ENCODE measurements at regions not wholly inside any gene's neighbourhood (a gene's known extent, or its start where the extent isn't known, plus 50 kb on each side); places are given as distances from the start of the nearest gene placed in this dataset.

DNA sequence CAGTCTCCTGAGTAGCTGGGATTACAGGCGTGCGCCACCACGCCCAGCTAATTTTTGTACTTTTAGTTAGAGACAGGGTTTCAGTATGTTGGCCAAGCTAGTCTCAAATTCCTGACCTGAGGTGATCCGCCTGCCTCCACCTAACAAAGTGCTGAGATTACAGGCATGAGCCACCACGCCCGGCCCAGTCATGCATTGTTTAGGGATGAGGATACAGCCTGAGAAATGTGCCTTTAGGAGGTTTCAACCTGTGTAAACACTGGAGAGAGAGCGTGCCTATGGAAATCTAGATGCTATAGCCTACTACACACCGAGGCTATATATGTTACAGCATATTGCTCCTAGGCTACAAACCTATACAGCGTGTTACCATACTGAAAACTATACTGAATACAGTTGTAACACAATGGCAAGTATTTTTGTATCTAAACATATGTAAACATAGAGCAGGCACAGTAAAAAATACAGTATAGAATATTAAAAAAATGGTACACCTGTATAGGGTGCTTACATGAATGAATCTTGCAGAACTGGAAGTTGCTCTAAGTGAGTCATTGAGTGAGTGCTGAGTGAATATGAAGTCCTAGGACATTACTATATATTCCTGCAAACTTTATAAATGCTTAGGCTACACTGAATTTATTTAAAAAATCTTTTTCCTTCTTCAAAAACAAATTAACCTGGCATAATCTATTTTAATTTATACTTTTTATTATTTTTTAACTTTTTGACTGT lies 588.2 kb upstream of the ADGRL3 start:
- TF ChIP-seq GATA3 (IDR thresholded peaks at IDR 0.05; ENCODE audit: low read depth, low read length) (no peak), GATA2 (IDR thresholded peaks at IDR 0.05; ENCODE audit: low read depth, low read length) (no peak)

DNA sequence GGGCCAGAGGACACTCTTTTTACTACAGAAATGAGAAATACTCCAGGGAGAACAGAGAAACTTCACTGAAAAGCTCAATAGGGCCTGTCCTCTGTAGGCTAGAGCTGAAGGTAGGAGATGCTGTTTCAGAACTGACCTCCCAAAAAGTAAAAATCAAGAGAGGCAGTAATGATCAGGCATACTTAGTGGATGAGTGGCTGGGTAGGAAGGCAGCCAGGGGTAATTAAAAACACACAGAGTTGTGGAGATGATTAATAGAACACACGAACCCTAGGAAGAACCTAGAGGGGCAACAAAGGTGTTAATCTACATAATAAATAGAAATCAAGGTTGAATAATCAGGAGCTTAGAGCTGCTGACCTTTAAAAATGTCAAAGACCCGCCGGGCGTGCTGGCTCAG lies 582.4 kb upstream of the ADGRL3 start:
- no peak for TF ChIP-seq GATA2 (IDR thresholded peaks at IDR 0.05; ENCODE audit: low read depth, low read length)

DNA sequence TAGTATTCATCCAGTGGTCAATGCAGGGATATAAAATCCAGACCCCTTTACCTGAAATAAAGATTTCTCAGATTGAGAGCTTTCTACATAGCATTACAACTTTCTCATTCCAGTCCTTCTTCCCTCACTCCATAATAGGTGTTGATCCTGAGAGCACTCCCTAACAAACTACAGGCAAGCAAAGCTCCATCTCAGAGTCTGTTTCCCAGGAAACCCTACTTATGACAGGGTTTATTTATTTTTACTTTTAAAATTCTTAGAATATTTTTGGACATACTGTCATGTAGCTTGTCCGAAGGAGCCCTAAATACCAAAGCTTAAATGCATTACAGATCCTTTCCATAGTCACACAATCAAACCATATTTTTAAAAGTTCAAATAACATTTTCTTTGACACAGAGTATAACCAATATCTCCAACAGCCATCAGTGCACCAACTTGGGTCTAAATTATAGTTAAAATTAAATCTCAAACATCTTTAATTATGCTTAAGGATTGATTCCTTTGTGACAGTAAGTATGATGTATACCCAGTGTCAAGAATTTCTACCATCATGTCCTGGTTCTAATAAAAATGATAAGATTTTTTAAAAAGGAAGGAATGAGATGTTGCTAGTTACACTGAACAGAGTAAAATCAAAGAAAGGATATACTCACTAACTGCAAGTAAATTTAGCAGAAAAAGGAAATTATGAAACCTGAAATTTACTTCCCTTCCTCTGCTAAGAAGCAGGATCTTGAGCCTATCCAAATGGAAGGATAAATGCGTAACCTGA lies 580.4 kb upstream of the ADGRL3 start:
- TF ChIP-seq GATA3 (IDR thresholded peaks at IDR 0.05; ENCODE audit: low read depth, low read length) (no peak), GATA2 (IDR thresholded peaks at IDR 0.05; ENCODE audit: low read depth, low read length) (no peak)

DNA sequence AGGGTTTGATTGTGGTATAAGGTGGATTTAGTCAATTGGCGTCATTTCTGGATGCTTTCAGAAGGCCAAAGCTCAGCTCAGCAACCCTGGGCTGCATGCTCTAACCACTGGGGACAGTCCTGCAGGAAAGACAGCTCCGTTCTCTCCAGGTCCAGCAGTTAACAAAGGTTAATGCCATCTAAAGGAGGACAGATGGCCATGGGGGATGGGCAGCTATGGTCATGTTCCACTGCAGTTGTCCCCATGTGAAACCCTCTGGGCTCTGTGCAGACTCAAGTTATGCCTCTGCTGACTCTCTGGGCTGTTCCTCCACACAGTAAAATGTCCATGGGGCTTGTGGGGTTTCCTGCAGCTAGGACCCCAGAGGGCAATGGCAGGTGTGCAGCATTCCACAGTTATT lies 562.1 kb upstream of the ADGRL3 start:
- no peak for TF ChIP-seq GATA2 (IDR thresholded peaks at IDR 0.05; ENCODE audit: low read depth, low read length)
- no peak for TF ChIP-seq GATA3 (IDR thresholded peaks at IDR 0.05; ENCODE audit: low read depth, low read length)

DNA sequence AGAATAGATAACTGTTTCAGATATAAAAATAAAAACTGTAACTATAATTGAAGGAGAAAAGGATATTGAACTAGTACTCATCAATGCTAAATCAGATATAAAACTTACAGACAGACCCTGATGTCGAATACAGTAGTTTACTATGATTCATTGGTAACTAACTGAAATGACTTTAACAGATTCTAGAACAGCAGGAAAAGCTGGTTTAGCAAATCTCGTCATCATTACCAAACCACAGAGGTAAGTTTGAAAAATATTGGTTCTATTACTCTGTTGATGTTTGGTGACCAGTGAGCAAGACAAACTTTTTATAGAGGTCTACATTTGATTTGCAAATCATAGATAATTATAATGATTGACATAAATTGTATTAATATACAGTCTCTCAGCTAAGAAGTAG lies 551.4 kb upstream of the ADGRL3 start:
- TF ChIP-seq GATA3 (IDR thresholded peaks at IDR 0.05; ENCODE audit: low read depth, low read length) (no peak), GATA2 (IDR thresholded peaks at IDR 0.05; ENCODE audit: low read depth, low read length) (no peak)

DNA sequence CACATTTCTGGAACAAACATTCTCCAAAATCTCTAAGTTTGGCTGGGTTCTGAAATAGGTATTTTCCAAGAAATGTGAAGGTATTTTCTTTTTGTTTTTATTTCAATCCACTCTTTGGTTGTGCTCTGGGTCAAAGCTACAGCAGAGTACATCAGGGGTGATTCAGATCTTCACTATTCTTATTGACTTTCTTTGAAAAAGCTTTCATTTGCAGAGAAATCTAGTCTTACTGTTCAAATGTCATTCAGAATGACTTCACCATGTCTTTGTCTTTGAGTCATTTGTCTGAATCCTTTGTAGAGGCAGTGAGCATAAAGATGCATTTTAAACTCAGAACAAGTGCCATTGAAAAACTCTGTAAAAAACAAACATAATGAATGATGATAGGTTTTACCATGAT lies 547.2 kb upstream of the ADGRL3 start:
- TF ChIP-seq GATA2 (IDR thresholded peaks at IDR 0.05; ENCODE audit: low read depth, low read length), result no peak
- no peak for TF ChIP-seq GATA3 (IDR thresholded peaks at IDR 0.05; ENCODE audit: low read depth, low read length)

DNA sequence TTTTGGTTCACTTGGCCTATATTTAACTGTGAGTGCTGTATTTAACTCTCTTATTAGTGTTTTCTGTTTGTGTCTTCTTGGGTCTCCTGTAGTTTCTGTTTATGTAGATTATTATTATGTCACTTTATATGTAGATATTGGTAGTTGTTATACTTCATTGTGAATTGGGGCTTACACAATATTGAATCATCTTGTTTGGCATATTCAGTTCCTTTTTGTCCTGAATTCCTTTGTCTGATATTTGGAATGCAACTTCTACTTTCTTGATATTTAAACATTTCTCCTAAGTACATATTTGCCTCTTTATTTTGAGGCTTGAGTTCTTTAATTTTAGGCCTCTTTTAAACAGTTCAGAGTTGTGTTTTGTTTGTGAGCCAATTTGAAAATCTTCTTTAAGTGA lies 544.8 kb upstream of the ADGRL3 start:
- no peak for TF ChIP-seq GATA2 (IDR thresholded peaks at IDR 0.05; ENCODE audit: low read depth, low read length)
- TF ChIP-seq GATA3 (IDR thresholded peaks at IDR 0.05; ENCODE audit: low read depth, low read length), result no peak

DNA sequence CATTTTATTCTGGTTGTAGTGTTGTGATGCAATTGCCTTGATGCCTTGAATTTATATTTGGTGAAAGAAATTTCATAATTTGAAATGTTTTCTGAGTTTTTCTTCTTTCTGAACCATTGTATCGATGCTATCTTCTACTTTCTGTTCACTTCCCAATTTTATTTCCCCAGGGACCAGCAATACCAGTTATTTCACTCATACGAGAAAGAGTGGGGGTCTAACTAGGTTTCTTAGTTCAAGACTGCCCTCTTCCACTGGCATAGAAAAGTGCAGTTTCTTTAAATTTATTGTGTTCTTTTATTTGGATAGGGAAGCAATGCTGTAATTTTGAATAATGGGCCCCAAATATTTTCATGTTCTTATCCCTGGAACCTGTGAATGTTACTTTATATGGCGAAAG lies 544.0 kb upstream of the ADGRL3 start:
- TF ChIP-seq GATA2 (IDR thresholded peaks at IDR 0.05; ENCODE audit: low read depth, low read length), result no peak
- TF ChIP-seq GATA3 (IDR thresholded peaks at IDR 0.05; ENCODE audit: low read depth, low read length), result no peak

DNA sequence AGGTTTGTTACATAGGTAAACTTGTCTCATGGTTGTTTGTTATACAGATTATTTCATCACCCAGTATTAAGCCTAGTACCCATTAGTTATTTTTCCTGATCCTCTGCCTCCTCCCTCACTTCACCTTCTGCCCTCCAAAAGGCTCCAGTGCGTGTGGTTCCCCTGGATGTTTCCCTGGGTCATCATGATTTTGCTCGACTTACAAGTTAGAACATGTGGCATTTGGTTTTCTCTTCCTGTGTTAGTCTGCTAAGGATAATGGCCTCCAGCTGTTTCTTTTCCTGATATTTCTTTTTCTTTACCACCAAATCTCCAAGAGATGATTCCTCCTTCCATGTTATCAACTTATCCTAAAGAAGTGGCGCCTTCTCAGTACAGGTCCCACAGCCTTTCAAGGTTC lies 543.1 kb upstream of the ADGRL3 start:
- TF ChIP-seq GATA2 (IDR thresholded peaks at IDR 0.05; ENCODE audit: low read depth, low read length) (no peak), GATA3 (IDR thresholded peaks at IDR 0.05; ENCODE audit: low read depth, low read length) (no peak)

DNA sequence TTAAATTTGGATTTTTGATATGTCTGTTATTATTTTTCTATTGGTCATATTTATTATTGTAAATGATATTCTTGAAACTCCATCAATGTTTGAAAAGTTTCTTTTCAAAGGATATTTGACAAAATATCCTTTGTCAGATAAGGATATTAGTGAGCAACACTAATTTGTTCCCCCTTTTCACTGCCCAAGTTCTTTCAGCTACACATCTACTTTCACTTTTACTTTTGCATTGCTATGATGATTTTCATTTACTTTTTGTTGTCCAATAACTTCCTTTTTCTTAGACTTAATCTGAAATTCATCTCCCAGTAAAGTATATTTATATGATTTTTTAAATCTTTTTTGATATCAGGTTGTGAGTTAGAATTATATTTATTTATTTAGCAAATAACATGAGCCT lies 542.3 kb upstream of the ADGRL3 start:
- TF ChIP-seq GATA2 (IDR thresholded peaks at IDR 0.05; ENCODE audit: low read depth, low read length), result no peak
- TF ChIP-seq GATA3 (IDR thresholded peaks at IDR 0.05; ENCODE audit: low read depth, low read length), result no peak

DNA sequence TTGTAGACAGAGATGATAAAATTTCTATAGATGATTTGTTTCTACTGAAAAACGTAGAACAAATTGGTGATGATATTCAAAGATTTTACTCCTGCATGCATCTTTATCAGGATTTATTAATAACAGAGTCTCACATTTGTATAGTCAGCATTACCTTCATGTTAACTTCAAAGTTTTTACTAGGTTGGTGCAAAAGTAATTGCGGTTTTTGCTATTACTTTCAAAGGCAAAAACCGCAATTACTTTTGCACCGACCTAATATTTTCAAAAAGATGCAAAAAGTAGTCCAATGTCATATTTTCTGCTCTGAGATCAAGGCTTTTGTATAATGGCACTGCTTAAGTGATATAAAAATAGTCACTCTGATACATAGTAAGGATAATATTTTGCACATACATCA lies 536.4 kb upstream of the ADGRL3 start:
- no peak for TF ChIP-seq GATA2 (IDR thresholded peaks at IDR 0.05; ENCODE audit: low read depth, low read length)

DNA sequence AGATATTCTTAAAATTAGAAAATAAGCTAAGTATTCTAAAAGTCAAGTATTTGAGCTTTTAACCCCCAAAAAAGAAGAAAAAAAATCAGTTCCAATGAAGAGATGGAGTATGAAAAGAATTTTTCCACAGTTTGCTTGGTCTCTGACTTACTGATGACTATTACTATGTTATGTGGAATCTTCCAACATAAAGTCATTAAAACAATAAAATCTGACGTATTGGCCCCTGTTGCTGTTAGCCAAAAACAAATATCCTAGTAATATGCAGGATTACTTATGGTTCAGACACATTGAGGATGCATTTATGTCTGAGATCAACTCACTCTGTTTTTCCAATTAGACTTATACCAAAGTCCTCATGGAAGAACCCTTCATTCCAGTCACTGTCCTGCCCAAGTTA lies 517.2 kb upstream of the ADGRL3 start:
- no peak for TF ChIP-seq GATA2 (IDR thresholded peaks at IDR 0.05; ENCODE audit: low read depth, low read length)
- TF ChIP-seq GATA3 (IDR thresholded peaks at IDR 0.05; ENCODE audit: low read depth, low read length), result no peak

DNA sequence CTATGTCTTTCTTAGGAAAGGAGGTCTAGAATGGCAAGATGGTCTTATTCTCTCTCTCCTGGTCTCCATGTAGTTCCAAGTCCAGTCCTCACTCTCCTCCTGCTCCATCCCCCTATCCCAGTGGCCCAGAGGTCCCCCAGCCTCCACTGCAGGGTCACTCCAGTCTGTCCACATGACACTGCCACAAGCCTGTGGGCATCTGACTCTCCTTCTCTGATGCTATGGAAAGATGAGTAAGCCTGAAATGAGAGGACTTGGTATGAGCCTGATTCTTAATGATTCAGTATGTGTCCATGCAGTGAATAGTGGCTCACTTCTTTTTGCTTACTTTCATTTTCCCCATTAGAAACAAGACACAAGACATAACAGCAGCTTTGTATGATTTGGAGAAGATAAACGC lies 516.8 kb upstream of the ADGRL3 start:
- TF ChIP-seq GATA3 (IDR thresholded peaks at IDR 0.05; ENCODE audit: low read depth, low read length) (no peak), GATA2 (IDR thresholded peaks at IDR 0.05; ENCODE audit: low read depth, low read length) (no peak)

DNA sequence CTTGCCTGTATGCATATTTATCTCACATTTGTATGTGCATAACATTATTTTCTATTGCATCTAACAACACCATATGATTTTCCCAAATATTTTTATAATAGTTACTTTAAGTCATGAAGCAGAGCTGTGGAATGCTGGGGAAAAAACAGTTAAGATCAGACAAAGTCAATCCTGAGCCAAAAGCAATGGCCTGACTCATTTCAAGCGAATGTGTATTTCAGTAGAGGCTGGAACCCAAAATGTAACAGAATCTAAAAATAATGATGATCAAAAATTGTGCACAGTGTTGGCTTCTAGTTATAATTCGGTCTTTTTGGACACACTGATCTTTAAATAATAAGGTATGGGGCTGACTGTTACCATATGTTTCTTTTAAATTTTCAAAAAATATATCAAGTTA lies 516.2 kb upstream of the ADGRL3 start:
- TF ChIP-seq GATA2 (IDR thresholded peaks at IDR 0.05; ENCODE audit: low read depth, low read length), result no peak
- no peak for TF ChIP-seq GATA3 (IDR thresholded peaks at IDR 0.05; ENCODE audit: low read depth, low read length)

DNA sequence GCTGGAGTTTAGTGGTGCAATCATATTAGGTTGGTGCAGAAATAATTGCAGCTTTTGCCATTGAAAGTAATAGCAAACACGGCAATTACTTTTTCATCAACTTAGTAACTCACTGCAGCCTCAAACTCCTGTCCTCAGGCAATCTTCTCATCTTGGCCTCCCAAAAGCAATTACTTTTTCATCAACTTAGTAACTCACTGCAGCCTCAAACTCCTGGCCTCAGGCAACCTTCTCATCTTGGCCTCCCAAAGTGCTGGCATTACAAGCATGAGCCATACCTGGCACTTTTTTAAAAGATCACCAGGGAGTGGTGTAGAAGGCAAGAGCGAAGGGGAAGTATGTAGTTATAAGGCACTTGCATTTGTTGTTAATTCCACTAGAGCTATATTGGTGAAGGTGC lies 491.1 kb upstream of the ADGRL3 start:
- TF ChIP-seq GATA3 (IDR thresholded peaks at IDR 0.05; ENCODE audit: low read depth, low read length), result no peak
- TF ChIP-seq GATA2 (IDR thresholded peaks at IDR 0.05; ENCODE audit: low read depth, low read length), result no peak
